ENCODE measurements at regions not wholly inside any gene's neighbourhood (a gene's known extent, or its start where the extent isn't known, plus 50 kb on each side); places are given as distances from the start of the nearest gene placed in this dataset.

GRCh38 chr2:195466427-195466826 lies 190.6 kb upstream of the SLC39A10 start:
- Histone ChIP-seq H3K14ac (ENCODE audit: insufficient read length) (no peak overlapping the region), H3K9me3 (ENCODE audit: insufficient read depth in 2 of 2, low read depth in 1 of 2, low read length in 1 of 2) (no peaks in the 10 kb centered on the region), H3K4ac (replicated peaks; ENCODE audit: insufficient read length, low read depth, low read length) (no peak overlapping the region), H3K27ac (ENCODE audit: low read depth, low read length) (no peak overlapping the region), H3K56ac (replicated peaks; ENCODE audit: insufficient read length, low read depth, low read length) (no peak overlapping the region), H3K4me2 (ENCODE audit: insufficient read depth in 1 of 2, low read depth in 2 of 2, low read length in 2 of 2) (no peak overlapping the region), H4K5ac (ENCODE audit: insufficient read length, low read depth, low read length) (no peak overlapping the region), H3K9ac (replicated peaks in 1 of 4; ENCODE audit: extremely low read depth in 1 of 4, low read depth in 3 of 4, low read length in 3 of 4) (no peak overlapping the region), H4K91ac (replicated peaks; ENCODE audit: insufficient read length, low read length) (no peak overlapping the region), H4K20me1 (replicated peaks in 1 of 2; ENCODE audit: control insufficient read depth in 1 of 2, insufficient read depth in 2 of 2, low read length in 2 of 2) (no peaks in the 10 kb centered on the region), H3K27me3 (replicated peaks in 1 of 4; ENCODE audit: control insufficient read depth in 3 of 4, extremely low read depth in 1 of 4, insufficient read depth in 3 of 4, low read length in 3 of 4) (no peaks in the 10 kb centered on the region), H2BK5ac (ENCODE audit: low read depth, low read length) (no peak overlapping the region), H3K18ac (ENCODE audit: extremely low read depth, low read length) (no peak overlapping the region), H3K36me3 (ENCODE audit: control insufficient read depth in 2 of 4, insufficient read depth in 4 of 4, low read length in 3 of 4) (no peaks in the 10 kb centered on the region), H3K4me3 (ENCODE audit: extremely low read depth in 1 of 4, insufficient read depth in 2 of 4, low read depth in 3 of 4, low read length in 4 of 4) (no peak overlapping the region), H3K23me2 (ENCODE audit: low read depth, low read length) (no peaks in the 10 kb centered on the region), H3K79me2 (ENCODE audit: control insufficient read depth in 1 of 2, insufficient read depth in 2 of 2, low read length in 2 of 2) (no peaks in the 10 kb centered on the region), H2BK12ac (ENCODE audit: low read depth, low read length) (no peak overlapping the region), H3K79me1 (ENCODE audit: low read depth, low read length) (no peaks in the 10 kb centered on the region), H4K8ac (ENCODE audit: extremely low read depth, insufficient read depth, low read length) (no peak overlapping the region), H2BK20ac (ENCODE audit: low read length) (no peak overlapping the region), H2BK120ac (replicated peaks; ENCODE audit: low read depth, low read length) (no peak overlapping the region), H3K4me1 (replicated peaks in 1 of 4; ENCODE audit: control insufficient read depth in 3 of 4, insufficient read depth in 4 of 4, low read length in 3 of 4) (no peaks in the 10 kb centered on the region), H2AFZ (ENCODE audit: low read length) (no peak overlapping the region), H2AK5ac (ENCODE audit: low read depth, low read length) (no peak overlapping the region), H2BK15ac (ENCODE audit: low read length) (no peak overlapping the region), H3K23ac (ENCODE audit: insufficient read length) (no peak overlapping the region)
- ChIA-PET CTCF (ENCODE audit: partially characterized antibody) (interaction anchor here (1.4 kb wide), 1 partner anchor 12 kb away, joined by 4 read pairs; no protein-coding TSS in a partner anchor), POLR2A (ENCODE audit: partially characterized antibody) (no interaction called here)
- DNase-seq (ENCODE audit: low read depth in 1 of 2, low spot score in 2 of 2) (no peak), FAIRE-seq (no peak)
- TF ChIP-seq BCL11A (IDR thresholded peaks at IDR 0.05; ENCODE audit: low read depth in 2 of 2, low read length in 2 of 2) (no peak), ZNF274 (IDR thresholded peaks at IDR 0.05; ENCODE audit: borderline replicate concordance, extremely low read depth, low read length) (no peak)
